ENCODE measurements at regions not wholly inside any gene's neighbourhood (a gene's known extent, or its start where the extent isn't known, plus 50 kb on each side); places are given as distances from the start of the nearest gene placed in this dataset.
"Not testable (repeated sequence)": the region's sequence is repeated elsewhere in the genome, so short reads cannot be mapped to it uniquely, and the experiment has no call there.

DNA sequence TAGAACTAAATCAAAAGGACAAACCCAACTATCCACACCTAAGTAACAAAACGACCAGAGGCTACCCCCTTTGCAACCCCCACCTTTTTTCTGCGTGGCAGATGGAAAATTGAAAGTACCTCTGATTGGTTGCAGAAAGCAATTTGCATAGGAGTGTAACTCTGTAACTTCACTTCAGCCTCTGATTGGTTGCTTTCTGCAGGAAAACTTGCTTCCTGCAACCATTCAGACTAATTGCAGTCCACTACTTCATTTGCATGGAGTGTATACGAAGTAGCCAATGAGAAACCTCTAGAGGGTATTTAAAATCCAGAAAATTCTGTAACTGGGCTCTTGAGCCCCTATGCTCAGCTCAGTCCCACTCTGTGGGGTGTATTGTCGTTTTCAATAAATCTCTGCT lies 129.1 kb upstream of the OLIG3 start:
- no peak for DNase-seq (ENCODE audit: low spot score)

DNA sequence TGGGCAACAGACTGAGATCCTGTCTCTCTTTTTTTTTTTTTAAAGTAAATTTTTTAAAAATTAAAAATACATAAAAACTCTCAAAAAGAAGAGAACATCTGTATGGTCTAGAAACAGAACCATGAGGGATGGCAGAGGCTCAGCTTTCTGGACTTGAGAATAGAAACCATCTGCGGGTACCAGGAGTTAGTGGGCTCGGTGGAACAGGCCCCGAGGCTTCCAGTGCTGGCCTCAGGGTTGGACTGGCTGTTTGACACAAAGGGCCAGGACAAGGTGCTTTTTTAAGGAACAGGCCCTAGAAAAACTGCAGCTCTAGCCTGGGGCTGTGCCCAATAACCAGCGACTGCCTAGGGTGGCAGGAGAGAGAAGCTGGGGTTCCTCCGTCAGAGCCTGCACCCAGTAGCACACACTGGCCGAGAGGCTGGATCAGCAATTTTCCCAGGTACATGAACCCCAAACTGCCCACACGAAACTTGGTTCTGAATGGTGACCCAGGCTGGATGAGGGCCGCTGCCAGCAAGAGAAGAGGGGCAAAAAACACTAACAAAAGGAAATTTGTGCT lies 131.0 kb upstream of the OLIG3 start:
- DNase-seq (ENCODE audit: low spot score) = no peak

DNA sequence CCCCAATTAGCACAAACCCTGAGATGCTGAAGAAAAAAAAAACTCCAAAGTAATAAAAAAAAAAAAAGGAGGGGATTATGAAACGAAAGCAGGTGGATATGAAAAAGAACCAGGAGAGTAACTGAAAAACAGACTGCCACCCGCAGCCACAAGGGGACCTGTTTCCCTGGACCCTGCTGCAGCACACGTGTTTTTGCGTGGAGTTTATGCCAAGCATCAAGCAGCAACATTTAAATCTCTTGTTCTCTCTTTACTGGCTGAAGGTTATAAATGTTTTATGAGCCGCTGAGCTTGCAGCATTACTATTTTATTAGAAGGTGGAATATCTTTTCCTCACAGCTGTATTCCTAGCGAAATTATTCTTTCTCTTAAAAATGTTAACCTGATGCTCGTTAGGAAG lies 131.6 kb upstream of the OLIG3 start:
- DNase-seq (ENCODE audit: low spot score) = no peak

DNA sequence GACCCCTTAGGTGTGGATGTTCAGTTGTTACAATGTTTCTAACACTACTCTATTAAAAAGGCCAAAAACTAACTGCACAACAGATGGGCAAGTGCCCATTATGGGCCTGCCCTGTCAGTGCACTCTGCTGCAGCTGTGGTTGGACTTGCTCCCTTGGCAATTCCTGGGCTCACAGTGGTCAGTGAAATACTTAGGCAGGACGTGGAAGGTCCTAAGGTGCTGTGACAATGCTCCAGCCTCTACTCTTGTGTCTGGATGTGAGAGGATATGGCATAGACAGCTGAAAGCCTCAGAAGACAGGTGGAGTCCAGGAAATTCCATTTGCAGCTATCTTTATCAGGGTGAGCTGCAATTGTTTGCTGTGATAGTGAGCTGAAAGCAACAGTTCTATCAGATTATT lies 136.5 kb upstream of the OLIG3 start:
- DNase-seq (ENCODE audit: low spot score) = no peak

DNA sequence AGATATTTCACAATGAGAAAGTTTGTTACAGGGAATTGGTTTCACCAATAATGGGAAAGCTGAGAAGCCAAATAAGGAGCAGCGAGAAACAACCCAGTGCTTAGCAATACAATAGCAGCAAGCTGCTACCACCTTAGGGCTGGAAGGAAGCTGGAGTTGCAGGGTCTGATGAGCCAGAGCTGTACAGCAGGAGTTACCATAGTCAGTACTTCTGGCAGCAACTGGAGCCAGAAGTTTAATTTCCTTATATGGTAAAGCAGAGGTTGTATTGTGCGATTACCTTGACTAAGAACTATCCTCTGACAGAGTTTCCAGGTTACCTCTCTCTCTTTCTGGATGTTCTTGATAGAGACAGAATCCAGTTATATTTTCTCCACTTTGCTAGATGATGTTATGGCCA lies 137.1 kb upstream of the OLIG3 start:
- peak; percentile 62 for DNase-seq (ENCODE audit: low spot score)

DNA sequence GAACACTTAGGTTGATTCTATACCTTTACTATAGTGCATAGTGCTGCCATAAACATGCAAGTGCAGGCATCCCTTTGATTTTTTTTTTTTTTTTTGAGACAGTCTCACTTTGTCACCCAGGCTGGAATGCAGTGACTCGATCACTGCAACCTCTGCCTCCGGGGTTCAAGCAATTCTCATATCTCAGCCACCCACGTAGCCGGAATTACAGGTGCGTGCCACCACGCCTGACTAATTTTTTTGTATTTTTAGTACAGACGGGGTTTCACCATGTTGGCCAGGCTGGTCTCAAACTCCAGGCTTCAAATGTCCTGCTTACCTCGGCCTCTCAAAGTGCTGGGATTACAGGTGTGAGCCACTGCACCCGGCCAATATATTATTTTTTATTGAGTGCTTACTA lies 140.0 kb upstream of the OLIG3 start:
- not testable (repeated sequence) for DNase-seq (ENCODE audit: low spot score)

DNA sequence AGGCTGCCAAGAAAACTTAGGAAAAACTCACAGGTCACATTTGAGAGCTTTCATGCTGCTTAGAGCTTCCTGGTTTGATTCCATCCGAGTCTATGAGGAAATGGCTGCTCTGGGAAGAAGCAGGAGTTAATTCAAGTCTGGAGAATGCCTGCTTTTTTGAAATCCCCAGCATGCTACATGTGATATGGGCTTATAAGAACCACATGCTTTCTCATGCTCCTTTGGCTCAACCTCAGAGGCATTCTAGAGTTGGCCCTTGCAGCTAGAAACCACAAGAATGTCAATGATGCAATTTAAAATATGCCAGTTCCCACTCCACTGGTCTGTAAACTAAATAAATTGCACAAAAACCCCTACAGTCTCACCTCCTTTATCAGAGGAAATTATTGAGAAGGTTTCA lies 142.9 kb upstream of the OLIG3 start:
- peak; percentile 17 for DNase-seq (ENCODE audit: low spot score)

DNA sequence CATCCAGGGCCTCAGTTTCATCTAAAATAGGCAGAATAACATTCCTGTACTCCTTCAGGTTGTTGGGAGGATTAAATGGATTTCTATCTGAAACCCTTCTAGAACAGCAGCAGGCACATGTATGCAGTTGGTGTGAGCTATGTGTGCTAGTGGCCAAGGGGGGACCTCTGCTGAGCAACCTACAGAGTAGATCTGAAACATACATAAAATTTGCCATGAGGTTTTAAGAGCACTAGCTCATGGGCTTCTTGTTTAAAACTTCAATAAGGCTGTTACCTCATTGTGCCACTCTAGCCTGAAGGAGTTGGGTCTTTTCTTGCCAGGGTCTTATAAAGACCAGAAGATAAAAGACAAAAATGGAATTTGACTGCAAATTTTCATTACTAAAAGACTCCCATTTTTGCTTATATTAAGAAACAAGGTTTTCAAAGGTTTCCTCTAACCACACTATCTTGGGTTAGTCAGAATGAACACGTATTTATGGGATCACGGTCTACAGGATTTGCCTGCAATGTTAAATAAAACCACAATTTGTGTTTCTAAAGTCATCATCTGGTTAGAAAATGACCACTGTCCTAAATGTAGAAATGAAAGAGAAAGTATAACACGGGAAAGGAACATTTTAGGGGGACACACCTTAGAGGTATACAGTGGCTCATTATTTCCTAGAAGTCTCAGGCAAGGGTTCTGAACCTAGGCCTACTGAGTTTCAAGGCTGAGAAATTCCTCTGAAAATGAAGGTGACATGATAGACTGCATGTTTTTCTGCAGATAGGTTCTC lies 144.9 kb upstream of the OLIG3 start:
- DNase-seq (ENCODE audit: low spot score) = no peak

DNA sequence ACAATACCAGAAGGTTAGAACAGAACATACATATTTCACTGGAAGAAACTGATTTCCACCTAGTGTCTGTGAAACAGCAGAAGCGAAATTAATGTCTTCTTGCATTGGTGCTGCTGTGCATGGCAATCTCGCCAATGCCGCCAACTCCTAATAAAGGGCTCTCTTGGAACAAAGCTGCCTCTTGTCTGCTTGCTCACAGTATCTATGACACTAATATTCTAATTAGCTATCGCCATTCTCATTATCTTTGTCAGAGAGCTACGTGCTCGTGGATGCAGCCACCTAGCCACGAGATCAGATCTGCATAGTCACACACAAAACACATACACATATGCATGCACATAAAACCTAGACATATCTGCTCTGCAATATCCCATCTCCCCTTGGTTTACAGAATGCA lies 145.9 kb upstream of the OLIG3 start:
- no peak for DNase-seq (ENCODE audit: low spot score)

DNA sequence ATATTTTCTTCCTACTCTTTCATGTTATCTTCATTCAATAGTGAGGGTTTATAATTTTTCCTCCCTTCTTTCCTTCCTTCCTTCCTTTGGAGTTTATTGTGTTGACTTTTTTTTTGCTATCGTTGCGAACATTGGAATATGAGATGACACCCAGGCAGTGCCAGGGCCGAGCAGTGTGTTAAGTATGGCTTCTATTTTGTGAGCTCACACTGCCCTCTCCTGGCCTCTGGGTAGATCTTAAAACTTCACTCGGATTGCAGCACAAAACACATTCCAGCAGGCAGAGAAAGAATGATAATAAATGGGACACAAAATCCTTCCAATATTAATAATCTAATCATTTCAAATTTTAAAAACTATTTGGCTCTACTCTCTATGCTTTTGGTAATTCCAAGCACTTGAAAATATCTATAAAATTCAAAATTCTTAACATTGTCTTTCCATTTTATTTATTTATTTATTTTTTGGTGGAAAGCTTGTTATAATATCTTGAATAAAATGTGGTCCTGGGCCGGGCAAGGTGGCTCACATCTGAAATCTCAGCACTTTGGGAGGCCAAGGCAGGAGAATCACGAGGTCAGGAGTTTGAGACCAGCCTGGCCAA lies 147.4 kb upstream of the OLIG3 start:
- DNase-seq (ENCODE audit: low spot score) = peak; percentile 79

DNA sequence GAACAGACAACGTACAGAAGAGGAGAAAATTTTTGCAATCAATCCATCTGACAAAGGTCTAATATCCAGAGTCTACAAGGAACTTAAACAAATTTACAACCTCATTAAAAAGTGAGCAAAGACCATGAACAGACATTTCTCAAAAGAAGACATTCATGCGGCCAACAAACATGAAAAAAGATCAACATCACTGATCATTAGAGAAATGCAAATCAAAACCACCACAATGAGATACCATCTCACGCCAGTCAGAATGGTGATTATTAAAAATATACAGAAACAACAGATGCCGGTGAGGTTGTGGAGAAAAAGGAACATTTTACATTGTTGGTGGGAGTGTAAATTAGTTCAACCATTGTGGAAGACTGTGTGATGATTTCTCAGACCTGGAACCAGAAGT lies 149.0 kb upstream of the OLIG3 start:
- not testable (repeated sequence) for DNase-seq (ENCODE audit: low spot score)

DNA sequence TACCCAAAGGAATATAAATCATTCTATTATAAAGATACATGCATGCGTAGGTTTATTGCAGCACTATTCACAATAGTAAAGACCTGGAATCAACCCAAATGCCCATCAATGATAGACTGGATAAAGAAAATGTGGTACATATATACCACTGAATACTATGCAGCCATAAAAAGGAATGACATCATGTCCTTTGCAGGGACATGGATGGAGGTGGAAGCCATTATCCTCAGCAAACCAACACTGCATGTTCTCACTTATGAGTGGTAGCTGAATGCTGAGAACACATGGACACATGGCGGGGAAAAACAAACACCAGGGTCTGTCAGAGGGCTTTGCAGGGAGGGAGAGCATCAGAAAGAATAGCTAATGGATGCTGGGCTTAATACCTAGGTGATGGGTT lies 149.4 kb upstream of the OLIG3 start:
- DNase-seq (ENCODE audit: low spot score) = not testable (repeated sequence)

DNA sequence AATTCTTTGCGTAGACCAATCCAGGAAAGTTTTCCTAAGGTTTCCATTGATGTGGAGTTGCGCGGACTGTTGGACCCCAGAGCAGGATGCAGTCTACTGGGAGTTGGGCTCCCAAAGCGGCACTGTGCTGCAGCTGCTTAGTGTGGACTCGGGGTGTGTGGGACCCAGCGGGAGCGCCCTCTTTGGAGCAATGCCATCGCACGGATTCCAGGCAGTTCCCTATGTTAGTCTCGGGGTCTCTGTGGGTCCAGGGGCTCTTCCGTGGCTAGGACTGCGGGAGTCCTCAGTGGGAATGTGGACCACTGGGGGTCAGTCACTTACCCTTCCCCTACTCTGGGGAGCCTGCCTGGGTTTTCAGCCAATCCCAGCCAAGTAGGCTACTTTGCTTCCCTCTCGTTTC lies 151.7 kb upstream of the OLIG3 start:
- no peak for DNase-seq (ENCODE audit: low spot score)

DNA sequence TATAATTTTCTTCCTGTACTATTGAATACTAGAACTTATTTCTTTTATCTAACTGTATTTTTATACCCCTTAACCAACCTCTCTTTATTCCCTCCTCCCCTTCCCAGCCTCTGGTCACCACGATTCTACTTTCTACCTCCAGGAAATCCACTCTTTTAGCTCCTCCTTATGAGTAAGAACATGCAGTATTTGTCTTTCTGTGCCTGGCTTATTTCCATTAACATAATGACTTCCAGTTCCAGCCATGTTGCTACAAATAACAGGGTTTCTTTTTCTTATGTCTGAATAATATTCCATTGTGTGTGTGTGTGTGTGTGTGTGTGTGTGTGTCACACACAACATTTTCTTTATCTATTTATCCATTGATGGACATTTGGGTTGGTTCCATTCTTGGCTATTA lies 152.3 kb upstream of the OLIG3 start:
- no peak for DNase-seq (ENCODE audit: low spot score)

DNA sequence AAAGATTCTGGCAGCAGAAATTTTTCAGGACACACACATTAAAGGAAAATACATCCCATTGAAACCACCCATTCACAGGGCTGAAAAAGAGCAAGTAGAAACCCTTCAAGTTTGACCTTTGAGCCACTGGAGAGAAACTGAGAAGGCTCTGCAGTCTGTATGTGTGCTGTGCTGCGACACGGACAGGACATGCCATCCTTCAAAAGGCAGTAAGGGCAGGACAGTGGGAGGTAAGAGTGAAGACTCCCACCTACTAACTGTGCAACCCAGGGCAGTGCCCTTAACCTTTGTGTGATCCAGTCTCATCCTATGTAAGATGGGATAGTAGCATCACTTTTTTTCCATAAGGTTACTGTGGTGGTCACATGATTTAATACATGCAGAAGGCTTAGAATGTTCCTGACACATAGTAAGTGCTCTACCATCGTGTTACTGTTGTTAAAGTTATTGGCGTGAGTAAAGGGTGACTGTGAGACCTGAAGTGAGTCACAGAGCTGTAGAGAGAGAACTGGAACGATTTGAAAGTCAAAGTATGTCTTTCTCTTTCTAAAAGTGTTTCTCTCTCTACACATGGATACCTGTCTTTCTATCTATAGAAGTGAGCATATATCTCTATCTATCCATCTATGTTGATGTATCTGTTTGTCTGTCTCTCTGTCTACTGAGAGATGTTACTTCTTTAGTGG lies 153.7 kb upstream of the OLIG3 start:
- DNase-seq (ENCODE audit: low spot score) = no peak

DNA sequence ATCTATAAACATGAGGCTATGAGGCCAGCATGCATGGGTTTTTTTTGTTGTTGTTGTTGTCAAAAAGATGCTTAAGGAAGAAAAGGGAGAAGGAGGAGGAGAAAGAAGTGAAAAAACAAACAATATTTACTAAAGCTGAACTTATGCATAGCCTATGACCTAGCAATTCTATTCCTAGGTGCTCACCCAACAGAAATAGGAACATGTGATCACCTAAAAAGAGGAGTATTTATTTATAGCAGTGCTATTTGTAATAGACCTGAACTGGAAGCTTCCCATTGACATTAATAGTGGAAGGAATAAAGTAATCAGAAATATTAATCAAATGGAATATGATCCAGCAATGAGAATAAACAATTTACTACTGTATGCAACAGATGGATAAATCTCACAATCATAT lies 156.5 kb upstream of the OLIG3 start:
- no peak for DNase-seq (ENCODE audit: low spot score)

DNA sequence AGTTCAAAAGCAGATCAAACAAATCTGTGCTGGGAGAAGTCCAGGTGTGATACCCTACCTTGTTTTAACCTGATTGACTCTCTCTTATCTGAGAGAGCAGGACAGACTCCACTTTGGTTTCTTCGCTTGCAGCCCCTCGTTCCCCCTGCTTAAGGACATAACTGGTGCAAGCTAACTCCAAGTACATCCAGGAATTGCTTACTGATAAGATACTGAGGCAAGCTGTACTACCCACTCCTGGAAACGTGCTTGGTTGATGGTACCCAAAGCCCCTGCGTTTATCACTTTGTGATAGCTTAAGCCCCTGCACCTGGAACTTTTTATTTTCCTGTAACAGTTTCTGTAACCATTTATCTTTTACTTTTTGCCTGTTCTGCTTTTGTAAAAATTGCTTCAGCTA lies 157.0 kb upstream of the OLIG3 start:
- DNase-seq (ENCODE audit: low spot score) = no peak

DNA sequence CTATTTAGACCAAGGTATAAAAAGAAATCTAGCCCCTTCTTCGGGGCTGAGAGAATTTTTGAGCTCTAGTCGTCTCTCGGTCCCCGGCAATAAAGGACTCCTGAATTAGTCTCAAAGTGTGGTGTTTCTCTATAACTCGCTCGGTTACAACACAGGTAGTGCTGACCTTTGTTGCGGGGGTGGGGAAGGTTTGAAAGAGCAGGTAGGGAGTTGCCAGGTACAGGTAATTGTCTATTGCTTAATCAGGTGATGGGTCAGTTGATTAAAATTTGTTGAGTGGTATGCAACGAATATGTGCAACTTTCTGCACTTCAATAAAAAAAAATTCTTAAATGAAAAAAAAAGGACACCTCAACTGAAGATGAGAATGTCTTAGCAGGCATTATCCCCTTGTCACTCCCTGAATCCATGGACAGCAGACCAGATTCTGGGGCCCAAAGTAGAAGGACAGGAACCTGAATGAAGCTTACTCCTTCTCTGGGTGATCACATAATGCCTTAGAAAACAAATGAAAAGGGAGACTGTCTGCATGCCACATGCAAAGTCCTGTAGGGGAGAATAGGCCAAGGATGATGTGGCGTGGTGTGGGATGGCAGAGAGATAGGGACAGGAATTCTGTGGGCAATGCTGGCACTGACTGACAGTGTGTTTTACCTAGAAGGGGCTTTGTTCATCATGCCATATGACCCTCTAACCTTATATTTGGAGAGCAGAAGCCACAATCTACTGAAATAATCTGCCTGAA lies 157.6 kb upstream of the OLIG3 start:
- no peak for DNase-seq (ENCODE audit: low spot score)

DNA sequence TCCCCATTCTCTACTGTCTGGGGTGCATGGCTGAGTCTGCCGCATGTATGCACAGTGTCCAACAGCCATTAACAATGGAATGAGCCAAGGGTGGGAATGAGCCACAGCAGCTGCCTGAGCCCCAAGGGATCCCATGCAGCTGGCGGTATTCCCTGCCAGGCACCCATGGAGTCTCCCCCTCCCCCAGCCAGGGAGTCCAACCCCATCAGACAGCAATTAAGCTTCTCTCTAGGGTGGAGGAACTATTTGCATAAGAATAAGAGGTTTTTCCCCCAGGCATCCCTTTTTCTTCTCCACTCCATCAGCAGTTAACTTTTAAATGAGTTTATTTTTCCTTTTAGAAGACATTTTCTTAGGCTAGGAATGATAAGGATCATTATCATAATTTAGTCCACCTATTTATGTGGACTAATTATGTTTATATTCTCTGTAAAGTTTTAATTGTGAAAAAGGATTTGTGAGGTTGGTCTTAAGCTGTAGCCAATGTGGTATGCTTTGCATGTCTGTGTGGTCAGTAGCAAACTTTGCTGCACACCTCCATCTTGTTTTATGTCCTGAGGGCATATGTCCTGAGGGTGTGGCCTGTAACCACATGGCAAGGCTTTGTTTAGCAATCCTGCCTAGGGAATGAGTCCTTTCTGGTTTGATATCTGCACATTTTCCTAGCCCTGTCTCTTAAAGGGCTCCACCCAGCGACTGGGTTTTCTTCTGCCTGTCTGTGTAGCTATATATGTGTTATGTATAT lies 158.9 kb upstream of the OLIG3 start:
- no peak for DNase-seq (ENCODE audit: low spot score)

DNA sequence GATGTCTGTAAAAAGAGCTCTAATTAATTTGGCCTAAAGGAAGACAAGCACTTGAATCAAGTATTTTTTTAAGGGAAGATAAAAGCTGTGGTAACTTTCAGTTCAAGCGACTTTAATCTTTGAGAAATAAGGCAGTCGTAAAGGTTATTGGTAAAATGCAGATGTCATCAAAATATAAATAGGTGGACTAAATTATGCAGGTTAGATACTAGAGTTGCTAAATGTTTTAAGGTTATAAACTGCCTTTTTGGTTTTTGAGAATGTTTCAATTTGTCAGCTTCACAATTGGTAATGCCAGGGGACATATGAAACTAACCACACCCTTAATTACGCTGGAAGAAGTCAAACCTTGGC lies 159.5 kb upstream of the OLIG3 start:
- DNase-seq (ENCODE audit: low spot score) = no peak

DNA sequence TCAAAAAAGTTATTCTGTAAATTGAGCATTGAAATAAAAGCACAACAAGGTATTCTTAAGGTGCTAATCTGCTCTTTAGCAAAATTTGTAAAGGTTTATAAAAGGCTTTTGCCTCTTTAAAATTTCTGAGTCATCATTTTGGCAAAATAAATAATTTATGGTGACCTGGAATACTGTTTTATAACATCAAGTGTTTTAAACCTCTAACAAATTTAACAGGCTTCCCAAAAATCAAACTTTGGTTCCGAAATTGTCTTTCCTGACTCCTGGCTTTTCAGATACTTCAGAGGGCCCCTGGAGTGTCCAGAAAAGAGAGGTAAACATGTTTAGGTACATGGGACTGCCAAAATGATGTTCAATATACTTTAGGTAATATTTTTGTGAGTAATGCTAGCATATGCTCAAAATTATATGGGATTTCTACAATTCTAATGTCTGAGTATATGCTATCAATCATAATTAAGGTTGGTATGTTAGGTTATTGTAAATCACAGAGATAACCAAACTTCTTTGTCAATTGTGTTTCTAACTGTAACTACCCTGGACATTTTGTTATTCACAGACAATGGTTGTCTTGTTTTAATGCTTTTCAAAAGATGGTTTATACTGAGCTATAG lies 160.3 kb upstream of the OLIG3 start:
- DNase-seq (ENCODE audit: low spot score) = no peak
